IMR-90 (cell line): ENCODE measurements at regions not wholly inside any gene's neighbourhood (a gene's known extent, or its start where the extent isn't known, plus 50 kb on each side); places are given as distances from the start of the nearest gene placed in this dataset.

Experiments used
- ATAC-seq: fragments of 200-7000 bp; cut with Tn5 transposase; 2 replicates; pipeline ENCODE4 v1.9.1; 2020; ENCODE audit warnings: low read depth, mild to moderate bottlenecking, moderate library complexity
- BruUV-seq: library from RNA; stranded (reverse); fragments of 400-500 nt; replicated peaks from 2 replicates; lab custom pipeline; 2021; lab: Mats Ljungman, UMichigan
- CTCF ChIA-PET: fragments of 300-600 bp; formaldehyde crosslinking; extraction: SDS; loops from one replicate; lab custom pipeline; 2021; ENCODE audit warnings: antibody characterized with exemption; lab: Yijun Ruan, JAX
- POLR2A ChIA-PET: fragments of 300-600 bp; sonication (Branson Sonifier 250); formaldehyde crosslinking; loops from one replicate; lab custom pipeline; 2022; ENCODE audit warnings: antibody characterized with exemption; ENCODE audit not compliant: unreplicated experiment; lab: Charles Lee
- DNase-seq: peaks from one replicate; pipeline ENCODE4 v3.0.0; 2013
- H2AFZ ChIP-seq: replicated peaks from 2 replicates; pipeline ENCODE3; 2013; ENCODE audit warnings: low read length, mild to moderate bottlenecking; ENCODE audit not compliant: poor library complexity
- H2AK5ac ChIP-seq: 2 replicates; pipeline ENCODE4 v1.6.1; 2013; ENCODE audit warnings: low read depth, low read length, inconsistent platforms
- H2AK9ac ChIP-seq: replicated peaks from 2 replicates; pipeline ENCODE3; 2013; ENCODE audit warnings: mild to moderate bottlenecking, low read depth, low read length, moderate library complexity; ENCODE audit not compliant: poor library complexity
- H2BK120ac ChIP-seq: 2 replicates; pipeline ENCODE4 v1.6.1; 2013; ENCODE audit warnings: low read depth, low read length, inconsistent platforms
- H2BK15ac ChIP-seq: 3 replicates; pipeline ENCODE4 v1.6.1; 2013; ENCODE audit warnings: low read depth, low read length, inconsistent platforms
- H2BK20ac ChIP-seq: 2 replicates; pipeline ENCODE4 v1.6.1; 2013; ENCODE audit warnings: low read depth, mild to moderate bottlenecking, inconsistent platforms, low read length, moderate library complexity
- H2BK5ac ChIP-seq: 2 replicates; pipeline ENCODE4 v1.6.1; 2013; ENCODE audit warnings: mild to moderate bottlenecking, low read depth, low read length, inconsistent platforms; ENCODE audit not compliant: poor library complexity, severe bottlenecking
- H3K14ac ChIP-seq: replicated peaks from 2 replicates; pipeline ENCODE4 v1.6.1; 2013; ENCODE audit warnings: low read depth, low read length, inconsistent platforms
- H3K18ac ChIP-seq: 2 replicates; pipeline ENCODE4 v1.6.1; 2013; ENCODE audit warnings: low read depth, low read length, control low read depth
- H3K23ac ChIP-seq: 2 replicates; pipeline ENCODE4 v1.6.1; 2013; ENCODE audit warnings: low read depth, low read length, inconsistent platforms
- H3K27ac ChIP-seq: 2 replicates; pipeline ENCODE4 v1.5.1; 2013; ENCODE audit warnings: mild to moderate bottlenecking, control low read depth, low read length; ENCODE audit not compliant: insufficient read depth
- H3K27me3 ChIP-seq: 2 replicates; pipeline ENCODE4 v1.6.1; 2013; ENCODE audit warnings: low read length; ENCODE audit not compliant: control insufficient read depth, insufficient read depth
- H3K36me3 ChIP-seq: 2 replicates; pipeline ENCODE4 v1.6.1; 2013; ENCODE audit warnings: low read length, mixed read lengths; ENCODE audit not compliant: control insufficient read depth, insufficient read depth
- H3K4ac ChIP-seq: 2 replicates; pipeline ENCODE4 v1.6.1; 2013; ENCODE audit warnings: low read depth, low read length, inconsistent platforms
- H3K4me1 ChIP-seq: 2 replicates; pipeline ENCODE4 v1.6.1; 2013; ENCODE audit warnings: low read length, mixed read lengths; ENCODE audit not compliant: control insufficient read depth, insufficient read depth
- H3K4me2 ChIP-seq: 2 replicates; pipeline ENCODE4 v1.6.1; 2013; ENCODE audit warnings: low read depth, mild to moderate bottlenecking, control low read depth, low read length, moderate library complexity
- H3K4me3 ChIP-seq: 2 replicates; pipeline ENCODE4 v1.5.1; 2013; ENCODE audit warnings: low read depth, mild to moderate bottlenecking, control low read depth, low read length, moderate library complexity; ENCODE audit not compliant: insufficient read depth
- H3K56ac ChIP-seq: 2 replicates; pipeline ENCODE4 v1.6.1; 2013; ENCODE audit warnings: low read length, inconsistent platforms; ENCODE audit not compliant: insufficient read depth; ENCODE audit errors: extremely low read depth
- H3K79me1 ChIP-seq, 2 experiments: 2 replicates each; pipeline ENCODE4 v1.6.1; 2013; ENCODE audit warnings: low read length in 2 of 2, inconsistent platforms in 1 of 2, low read depth in 1 of 2
- H3K9ac ChIP-seq: 2 replicates; pipeline ENCODE4 v1.6.1; 2013; ENCODE audit warnings: low read depth, low read length, control low read depth
- H3K9me1 ChIP-seq: 2 replicates; pipeline ENCODE4 v1.6.1; 2013; ENCODE audit warnings: low read length, inconsistent platforms; ENCODE audit not compliant: insufficient read depth
- H3K9me3 ChIP-seq: 2 replicates; pipeline ENCODE4 v1.6.1; 2013; ENCODE audit warnings: low read length; ENCODE audit not compliant: control insufficient read depth, insufficient read depth
- H4K20me1 ChIP-seq: 2 replicates; pipeline ENCODE4 v1.6.1; 2013; ENCODE audit warnings: low read length, inconsistent platforms; ENCODE audit not compliant: insufficient read depth
- H4K5ac ChIP-seq: 2 replicates; pipeline ENCODE4 v1.6.1; 2013; ENCODE audit warnings: mild to moderate bottlenecking, low read depth, low read length, control low read depth
- H4K8ac ChIP-seq, 2 experiments: 2 replicates each; pipeline ENCODE4 v1.6.1; 2013; ENCODE audit warnings: low read depth in 2 of 2, low read length in 2 of 2, control low read depth in 1 of 2, inconsistent platforms in 1 of 2
- H4K91ac ChIP-seq: 2 replicates; pipeline ENCODE4 v1.6.1; 2013; ENCODE audit warnings: low read depth, low read length, inconsistent platforms; ENCODE audit not compliant: insufficient read depth
- BHLHE40 ChIP-seq: fragments of 150-350 bp; IDR thresholded peaks from 2 replicates; pipeline ENCODE4 v1.6.1; 2016; ENCODE audit warnings: mild to moderate bottlenecking, low read depth, low read length
- CEBPB ChIP-seq: IDR thresholded peaks from 2 replicates; pipeline ENCODE4 v1.6.1; 2012; ENCODE audit warnings: low read depth, low read length, improper control_type of control experiment
- MAFK ChIP-seq: IDR thresholded peaks from 2 replicates; pipeline ENCODE4 v1.6.1; 2012; ENCODE audit warnings: low read depth, low read length, improper control_type of control experiment
- MAZ ChIP-seq: IDR thresholded peaks from 2 replicates; pipeline ENCODE4 v1.6.1; 2012; ENCODE audit warnings: low read depth, mild to moderate bottlenecking, low read length, improper control_type of control experiment, moderate library complexity, borderline replicate concordance
- MXI1 ChIP-seq: IDR thresholded peaks from 2 replicates; pipeline ENCODE4 v1.6.1; 2012; ENCODE audit warnings: low read depth, mild to moderate bottlenecking, low read length, moderate library complexity, borderline replicate concordance
- POLR2A ChIP-seq: IDR thresholded peaks from 2 replicates; pipeline ENCODE4 v1.6.1; 2012; ENCODE audit warnings: mild to moderate bottlenecking, low read depth, low read length
- RCOR1 ChIP-seq: IDR thresholded peaks from 2 replicates; pipeline ENCODE4 v1.6.1; 2012; ENCODE audit warnings: mild to moderate bottlenecking, low read length, improper control_type of control experiment; ENCODE audit not compliant: insufficient replicate concordance
- RFX5 ChIP-seq: IDR thresholded peaks from 2 replicates; pipeline ENCODE4 v1.8.0; 2012; ENCODE audit warnings: low read depth, mild to moderate bottlenecking, low read length, moderate library complexity
- SMC3 ChIP-seq: fragments of 150-350 bp; IDR thresholded peaks from 2 replicates; pipeline ENCODE4 v1.6.1; 2016; ENCODE audit warnings: low read depth, mild to moderate bottlenecking, antibody characterized with exemption, low read length, moderate library complexity
- WGBS, 2 experiments: methylation state at CpG; one replicate each; pipeline versions ENCODE4 v1.1.5 to v1.1.7; 2013; ENCODE audit warnings: missing lambda C conversion rate in 2 of 2; ENCODE audit not compliant: insufficient read length in 1 of 2; ENCODE audit errors: extremely low coverage in 2 of 2; 5-methylcytosine and 5-hydroxymethylcytosine counted together
- dilution Hi-C: fragments of 300-500 bp; cut with HindIII; formaldehyde crosslinking; loops from one replicate; pipeline ENCODE4 v1.14.3; 2018; ENCODE audit warnings: low sequenced_read_pairs; ENCODE audit not compliant: unreplicated experiment
- in situ Hi-C: fragments of 300-500 bp; cut with MboI; formaldehyde crosslinking; loops from 3 replicates; pipeline ENCODE4 v1.14.3; 2019; ENCODE audit warnings: low sequenced_read_pairs, inconsistent platforms, mixed read lengths
- intact Hi-C: fragments of 100-400 bp; cut with micrococcal nuclease; formaldehyde crosslinking; loops from 2 replicates; pipeline ENCODE4 v1.10.0; 2022

DNA sequence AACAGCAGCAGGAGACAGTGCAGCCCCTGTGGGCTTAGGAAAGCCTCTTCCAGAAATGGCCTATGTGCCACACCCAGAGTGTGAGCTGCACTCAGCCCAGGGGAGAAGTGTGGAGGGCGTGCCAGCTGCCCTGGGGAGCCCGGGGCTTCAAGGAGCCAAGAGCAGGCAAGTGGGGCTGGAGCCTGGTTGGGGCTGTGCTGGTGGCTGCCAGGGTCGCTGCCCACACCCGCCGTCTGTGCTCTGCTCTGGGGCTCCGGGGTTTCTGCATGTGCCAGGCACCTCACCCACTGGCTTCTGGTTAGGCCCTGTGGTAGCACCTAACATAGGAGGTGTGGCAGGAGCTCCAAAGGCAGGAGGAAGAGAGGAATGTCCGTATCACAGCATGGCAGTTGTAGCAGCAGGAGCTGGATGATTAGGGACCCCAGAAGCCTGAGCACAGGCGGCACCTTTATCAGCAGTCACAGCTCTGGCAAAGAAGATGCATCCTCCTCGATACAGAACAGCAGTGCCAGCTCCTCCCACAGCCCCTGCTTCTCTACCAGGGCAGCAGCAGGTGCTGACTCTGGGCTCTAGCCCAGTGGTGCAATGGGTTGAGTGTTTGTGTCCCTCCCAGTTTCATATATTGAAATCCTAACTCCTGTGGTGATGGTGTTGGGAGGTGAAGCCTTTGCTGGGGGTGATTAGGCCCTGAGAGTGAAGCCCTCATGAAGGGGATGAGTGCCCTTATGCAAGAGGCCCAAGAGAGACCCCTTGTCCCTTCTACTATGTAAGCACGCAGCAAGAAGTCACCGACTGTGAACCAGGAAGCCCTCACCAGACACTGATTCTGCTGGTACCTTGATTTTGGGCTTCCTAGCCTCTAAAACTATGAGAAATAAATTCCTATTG lies 70.0 kb upstream of the KLF13 start:
- Histone ChIP-seq H4K8ac (no peak overlapping the region), H3K4me1 (no peaks in the 10 kb centered on the region)

More for the DNA sequence above, 70.0 kb upstream of the KLF13 start:
- no peak overlapping the region for H3K4me2 ChIP-seq
- no peak overlapping the region for H3K27ac ChIP-seq
- ATAC-seq (no peak), DNase-seq (no peak)
- H4K91ac ChIP-seq, result no peak overlapping the region
- H3K23ac ChIP-seq, result no peak overlapping the region
- H3K36me3 ChIP-seq, result no peaks in the 10 kb centered on the region
- H3K4me3 ChIP-seq, result no peak overlapping the region
- peaks cover 2% of the 10 kb centered on the region; the same call in 1 of the 2 replicates for H3K9me3 ChIP-seq
- H2BK15ac ChIP-seq, result no peak overlapping the region
- H2AFZ ChIP-seq, result no peak overlapping the region
- no peak for TF ChIP-seq RFX5
- no peak for TF ChIP-seq MXI1
- TF ChIP-seq BHLHE40, result no peak
- TF ChIP-seq MAFK, result no peak
- TF ChIP-seq CEBPB, result no peak
- no peak for TF ChIP-seq POLR2A
- TF ChIP-seq RCOR1, result no peak
- no peak for TF ChIP-seq SMC3
- no peak for TF ChIP-seq MAZ
- H3K14ac ChIP-seq, result no peak overlapping the region
- H3K9me1 ChIP-seq, result no peaks in the 10 kb centered on the region
- no peak overlapping the region for H2BK5ac ChIP-seq
- dilution Hi-C loops, result no loop called here
- in situ Hi-C loops, result no loop called here
- no peaks in the 10 kb centered on the region for H4K20me1 ChIP-seq
- CTCF ChIA-PET, result no interaction called here
- H2AK5ac ChIP-seq, result no peak overlapping the region
- POLR2A ChIA-PET, result no interaction called here
- H2BK20ac ChIP-seq, result no peak overlapping the region
- H3K56ac ChIP-seq, result no peak overlapping the region
- peaks cover 10% of the 10 kb centered on the region for H3K27me3 ChIP-seq
- no peak overlapping the region for H3K4ac ChIP-seq
- BruUV-seq, result no TSS peak
- H3K9ac ChIP-seq, result no peak overlapping the region
- H2AK9ac ChIP-seq, result no peak overlapping the region
- H3K79me1 ChIP-seq, result no peaks in the 10 kb centered on the region
- WGBS, 2 experiments, result no CpG with 5 or more reads among the region's 11 CpGs
- intact Hi-C loops, result no loop called here
- no peak overlapping the region for H3K18ac ChIP-seq
- no peak overlapping the region for H2BK120ac ChIP-seq
- no peak overlapping the region for H4K5ac ChIP-seq
